ENCODE measurements at regions not wholly inside any gene's neighbourhood (a gene's known extent, or its start where the extent isn't known, plus 50 kb on each side); places are given as distances from the start of the nearest gene placed in this dataset.
"Not testable (repeated sequence)": the region's sequence is repeated elsewhere in the genome, so short reads cannot be mapped to it uniquely, and the experiment has no call there.

DNA sequence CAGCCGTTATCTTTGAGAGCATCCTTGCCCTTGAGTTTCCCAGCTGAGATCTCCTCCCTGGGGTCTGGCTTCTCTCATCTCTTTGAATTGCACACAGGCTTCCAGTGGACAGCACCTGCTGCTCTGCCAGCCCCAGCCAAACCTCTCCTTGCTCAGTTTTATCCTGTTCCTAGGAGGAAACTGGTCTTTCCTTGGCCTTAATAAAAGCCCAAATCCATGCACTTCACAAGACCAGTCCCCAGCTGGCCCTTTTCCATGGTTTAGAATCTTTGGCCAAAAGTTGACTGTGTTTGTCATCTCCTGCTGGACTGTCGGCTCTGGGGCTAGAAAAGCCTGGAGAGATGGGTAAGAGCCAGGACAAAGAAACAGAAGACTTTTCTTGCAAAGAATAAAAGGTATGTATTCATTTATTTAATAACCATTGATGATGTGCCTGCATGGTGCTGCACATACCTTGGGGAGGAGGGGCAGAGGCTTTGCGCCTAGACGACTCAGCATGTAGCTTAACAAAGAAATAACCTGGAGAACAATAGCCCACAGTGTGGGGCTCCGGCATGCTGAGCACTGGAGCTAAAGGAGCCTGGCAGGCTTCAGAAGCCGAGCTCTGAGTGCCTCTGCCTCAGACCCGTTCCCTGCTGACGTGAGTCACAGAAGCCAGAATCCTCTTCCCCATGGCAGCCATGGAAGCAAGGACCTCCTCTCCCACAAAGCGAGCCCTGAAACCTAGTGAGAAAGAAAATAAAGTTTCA is 319.3 kb upstream of the B3GAT1 start:
- H3K4me1 Mint-ChIP-seq (ENCODE audit: low read depth): peaks cover 7% of the 10 kb centered on the region
- peaks cover 7% of the 10 kb centered on the region for H3K27me3 Mint-ChIP-seq
- no peaks in the 10 kb centered on the region for H3K9me3 Mint-ChIP-seq (ENCODE audit: low read depth)
- H3K36me3 Mint-ChIP-seq: no peaks in the 10 kb centered on the region
- no peak overlapping the region for H3K27ac Mint-ChIP-seq
- H3K4me3 Mint-ChIP-seq: no peak overlapping the region

DNA sequence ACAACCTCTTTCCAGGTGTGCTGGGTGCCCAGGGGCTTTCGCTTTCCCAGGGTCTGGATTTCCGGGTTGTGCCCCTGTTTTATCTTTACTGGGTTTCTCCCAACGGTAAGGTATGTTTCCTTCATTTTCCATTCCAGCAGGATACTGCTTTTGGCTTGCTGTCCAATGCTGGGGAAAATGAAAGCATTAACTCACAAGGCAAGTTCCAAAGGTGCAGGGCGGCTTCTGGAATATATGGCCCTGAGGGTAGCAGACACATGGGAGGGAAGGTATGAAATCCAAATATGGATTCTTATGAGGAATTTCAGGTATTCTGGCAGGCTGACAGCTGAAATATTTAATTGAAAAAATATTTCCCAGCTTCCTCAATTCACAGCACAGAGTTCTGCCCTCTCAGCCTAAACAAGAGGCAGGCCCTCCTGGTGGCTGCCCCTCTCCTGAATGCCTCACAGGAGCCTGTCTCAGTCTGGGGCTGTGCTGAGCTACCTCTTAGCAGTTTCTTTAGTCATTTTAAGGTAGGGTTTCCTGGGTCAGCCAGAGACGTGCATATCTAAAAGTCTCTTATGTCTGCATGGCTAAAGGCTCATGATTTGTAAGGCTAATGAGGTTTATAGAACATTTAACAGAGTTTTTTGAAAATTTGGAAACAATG is 318.6 kb upstream of the B3GAT1 start:
- no peak overlapping the region for H3K27ac Mint-ChIP-seq
- no peaks in the 10 kb centered on the region for H3K36me3 Mint-ChIP-seq
- no peak overlapping the region for H3K4me3 Mint-ChIP-seq
- H3K27me3 Mint-ChIP-seq: peaks cover 7% of the 10 kb centered on the region
- peaks cover 7% of the 10 kb centered on the region for H3K4me1 Mint-ChIP-seq (ENCODE audit: low read depth)
- H3K9me3 Mint-ChIP-seq (ENCODE audit: low read depth): no peaks in the 10 kb centered on the region

DNA sequence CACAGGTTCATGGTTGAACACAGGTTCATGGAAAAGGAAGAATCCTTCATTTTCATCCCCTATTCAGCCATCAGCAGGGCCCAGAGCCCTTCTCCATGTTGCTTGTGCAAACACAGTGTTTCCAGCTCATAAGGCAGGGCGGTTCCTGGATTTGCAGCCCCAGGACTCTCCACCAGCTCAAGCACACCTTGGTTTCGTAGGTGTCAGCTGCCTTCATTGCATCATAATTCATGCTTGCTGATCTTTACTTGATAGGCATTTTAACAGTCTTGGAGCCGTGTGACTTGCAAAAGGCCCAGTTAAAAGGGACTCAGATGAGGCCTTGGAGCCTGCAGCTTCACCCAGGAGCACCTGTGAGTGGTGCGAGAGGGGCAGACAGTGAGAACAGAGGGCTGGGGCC is 318.1 kb upstream of the B3GAT1 start:
- no peaks in the 10 kb centered on the region for H3K9me3 Mint-ChIP-seq (ENCODE audit: low read depth)

DNA sequence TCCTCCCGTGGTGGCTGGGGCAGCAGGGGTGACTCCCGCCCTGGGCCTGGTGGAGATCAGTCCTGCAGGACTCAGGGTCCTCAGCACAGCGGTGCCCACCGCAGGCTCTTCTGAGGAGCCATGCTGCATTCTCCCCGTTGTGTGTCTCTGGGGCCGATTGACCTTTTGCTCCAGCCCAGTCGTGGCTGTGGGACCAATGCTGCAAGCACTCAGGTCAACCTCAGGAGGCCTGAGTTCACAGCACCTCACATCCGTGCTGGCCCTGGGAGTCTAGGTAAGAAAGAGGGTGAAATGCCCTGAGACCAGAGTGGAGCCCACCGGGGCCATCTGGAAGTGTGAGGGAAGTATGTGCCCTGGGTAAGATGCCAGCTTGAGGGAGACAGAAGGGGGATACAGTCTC is 316.1 kb upstream of the B3GAT1 start:
- Mint-ChIP-seq H3K36me3 (no peaks in the 10 kb centered on the region), H3K4me3 (no peak overlapping the region), H3K27me3 (peaks cover 5% of the 10 kb centered on the region), H3K4me1 (ENCODE audit: low read depth) (no peaks in the 10 kb centered on the region), H3K27ac (no peak overlapping the region), H3K9me3 (ENCODE audit: low read depth) (no peaks in the 10 kb centered on the region)

More for the DNA sequence above, 318.1 kb upstream of the B3GAT1 start:
- no peaks in the 10 kb centered on the region for H3K36me3 Mint-ChIP-seq
- peaks cover 7% of the 10 kb centered on the region for H3K27me3 Mint-ChIP-seq
- H3K4me1 Mint-ChIP-seq (ENCODE audit: low read depth): peaks cover 7% of the 10 kb centered on the region
- no peak overlapping the region for H3K27ac Mint-ChIP-seq
- H3K4me3 Mint-ChIP-seq: no peak overlapping the region

DNA sequence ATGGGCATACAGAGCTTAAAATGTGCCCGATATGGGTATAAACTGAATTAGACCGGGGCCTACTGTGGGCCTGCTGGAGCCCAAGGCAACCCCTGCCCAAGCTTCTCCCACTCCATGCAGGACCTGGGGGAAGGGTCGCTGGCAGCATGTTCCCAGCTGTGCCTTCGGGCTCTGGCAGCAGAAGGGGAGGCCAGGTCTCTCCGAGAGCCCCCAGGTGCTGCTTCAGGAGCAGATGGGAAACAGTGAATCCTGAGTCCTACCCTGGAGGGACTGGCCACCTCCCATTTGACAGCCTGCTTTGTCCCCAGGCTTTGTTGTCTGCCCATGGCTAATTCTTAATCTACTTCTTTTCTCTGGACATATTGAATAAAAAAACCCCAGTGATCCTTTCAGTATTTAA is 315.6 kb upstream of the B3GAT1 start:
- Mint-ChIP-seq H3K27me3 (peaks cover 5% of the 10 kb centered on the region), H3K36me3 (no peaks in the 10 kb centered on the region), H3K9me3 (ENCODE audit: low read depth) (no peaks in the 10 kb centered on the region), H3K4me3 (no peak overlapping the region), H3K4me1 (ENCODE audit: low read depth) (no peaks in the 10 kb centered on the region), H3K27ac (no peak overlapping the region)

DNA sequence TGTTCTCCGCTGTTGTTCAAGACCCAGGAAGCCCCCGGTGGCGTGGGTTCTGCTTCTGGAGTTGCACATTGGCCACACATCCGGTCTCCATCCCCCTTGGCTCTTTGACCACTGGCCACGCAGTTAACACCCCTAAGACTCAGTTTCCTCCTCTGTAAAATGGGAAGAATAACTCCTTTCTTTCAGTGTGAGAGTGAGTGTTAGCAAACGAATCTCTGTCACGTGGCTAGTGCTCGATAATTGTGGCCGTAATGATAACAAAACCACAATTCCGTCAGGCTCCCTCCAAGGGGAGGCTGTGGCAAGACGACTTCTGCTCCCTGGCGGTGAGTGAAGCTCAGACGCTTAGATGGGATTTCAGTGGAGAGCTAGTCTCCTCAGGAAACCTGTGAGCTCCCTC is 315.2 kb upstream of the B3GAT1 start:
- Mint-ChIP-seq H3K4me3 (no peak overlapping the region), H3K36me3 (no peaks in the 10 kb centered on the region), H3K4me1 (ENCODE audit: low read depth) (no peaks in the 10 kb centered on the region), H3K27me3 (peaks cover 5% of the 10 kb centered on the region), H3K27ac (no peak overlapping the region), H3K9me3 (ENCODE audit: low read depth) (no peaks in the 10 kb centered on the region)

DNA sequence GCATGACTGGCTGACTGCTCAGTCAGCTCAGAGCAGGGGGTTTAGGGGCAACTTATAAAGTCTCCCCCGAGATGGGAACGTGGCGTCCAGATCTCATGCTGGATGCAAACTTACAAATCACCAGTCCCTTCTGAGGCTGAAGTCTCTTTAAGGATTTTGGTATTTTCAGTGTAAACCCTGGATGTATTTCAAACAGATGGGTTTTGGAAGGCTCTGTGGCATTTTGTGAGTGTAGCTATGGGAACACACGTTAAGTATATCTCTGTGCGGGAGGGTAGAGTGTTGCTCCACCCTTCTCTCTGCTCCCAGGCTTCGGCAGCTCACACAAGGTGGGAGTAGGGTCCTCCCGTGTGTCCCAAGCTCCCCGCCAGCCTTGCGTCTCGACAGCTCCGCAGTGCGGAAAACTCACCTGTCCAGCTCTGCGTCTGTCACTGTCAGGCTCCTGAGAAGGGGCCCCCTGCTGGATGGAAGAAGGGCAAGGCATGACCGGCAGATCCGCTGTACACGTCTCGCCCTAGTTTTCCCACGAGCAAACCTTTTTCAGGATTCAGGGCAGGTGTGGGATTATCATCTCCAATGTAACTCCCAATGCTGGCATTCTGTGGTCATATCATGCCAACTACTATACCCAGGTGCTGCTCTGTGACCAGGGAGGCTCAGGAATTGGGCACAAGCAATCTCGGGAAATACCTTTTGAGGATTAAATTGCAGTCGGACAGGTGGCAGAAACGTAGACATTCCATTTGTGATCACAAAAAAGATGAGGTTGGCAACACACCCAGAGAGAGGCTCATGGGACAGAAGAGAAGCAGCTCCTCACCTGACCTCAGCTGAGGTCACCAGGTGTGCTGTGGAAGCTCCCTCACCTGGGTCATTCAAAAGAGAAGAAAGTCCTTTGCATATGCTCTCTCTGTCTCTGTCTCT is 313.9 kb upstream of the B3GAT1 start:
- H3K4me1 Mint-ChIP-seq (ENCODE audit: low read depth): no peaks in the 10 kb centered on the region
- H3K9me3 Mint-ChIP-seq (ENCODE audit: low read depth): no peaks in the 10 kb centered on the region
- no peaks in the 10 kb centered on the region for H3K36me3 Mint-ChIP-seq
- no peak overlapping the region for H3K27ac Mint-ChIP-seq
- no peak overlapping the region for H3K4me3 Mint-ChIP-seq
- peaks cover 5% of the 10 kb centered on the region for H3K27me3 Mint-ChIP-seq

DNA sequence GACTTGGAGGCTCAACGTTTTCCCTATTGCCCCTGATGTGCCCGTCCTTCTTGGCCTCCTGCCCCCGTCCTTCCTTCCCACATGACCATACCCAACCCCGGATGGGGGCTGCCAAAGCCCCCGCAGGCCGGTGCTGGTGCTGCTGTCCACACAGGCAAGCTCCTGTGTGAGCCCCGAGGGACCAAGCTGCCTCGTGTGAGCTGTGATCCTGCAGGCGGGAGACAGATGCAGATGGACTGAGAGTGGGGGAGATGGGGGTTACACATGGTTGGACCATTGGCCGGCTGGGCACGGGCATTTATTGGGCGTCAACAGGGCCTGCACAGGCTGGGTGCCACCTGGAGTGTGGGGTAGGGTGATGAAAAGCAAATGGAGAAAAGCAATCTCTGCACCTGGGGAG is 313.2 kb upstream of the B3GAT1 start:
- no peaks in the 10 kb centered on the region for H3K4me1 Mint-ChIP-seq (ENCODE audit: low read depth)
- no peaks in the 10 kb centered on the region for H3K36me3 Mint-ChIP-seq
- H3K27ac Mint-ChIP-seq: no peak overlapping the region
- H3K27me3 Mint-ChIP-seq: peaks cover 5% of the 10 kb centered on the region
- H3K9me3 Mint-ChIP-seq (ENCODE audit: low read depth): no peaks in the 10 kb centered on the region
- no peak overlapping the region for H3K4me3 Mint-ChIP-seq

DNA sequence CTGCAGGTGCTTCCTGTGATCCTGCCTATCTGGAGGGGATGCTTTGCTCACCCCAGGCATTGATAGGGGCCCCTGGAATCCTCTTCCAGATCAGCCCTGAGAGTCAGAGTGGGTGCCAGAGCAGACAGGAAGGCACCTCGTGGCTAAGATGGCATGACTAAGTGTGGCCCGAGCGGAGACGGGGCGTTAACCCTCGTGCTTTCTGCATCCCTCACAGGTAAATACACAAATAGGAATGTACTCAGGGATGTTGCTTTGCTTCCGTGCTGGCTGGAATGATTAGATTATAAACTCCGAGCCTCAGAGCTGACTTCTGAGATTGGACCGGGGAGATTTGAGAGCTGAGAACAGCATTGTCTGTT is 312.7 kb upstream of the B3GAT1 start:
- peaks cover 5% of the 10 kb centered on the region for H3K27me3 Mint-ChIP-seq
- no peak overlapping the region for H3K4me3 Mint-ChIP-seq
- H3K36me3 Mint-ChIP-seq: no peaks in the 10 kb centered on the region
- no peaks in the 10 kb centered on the region for H3K4me1 Mint-ChIP-seq (ENCODE audit: low read depth)
- no peaks in the 10 kb centered on the region for H3K9me3 Mint-ChIP-seq (ENCODE audit: low read depth)
- no peak overlapping the region for H3K27ac Mint-ChIP-seq

DNA sequence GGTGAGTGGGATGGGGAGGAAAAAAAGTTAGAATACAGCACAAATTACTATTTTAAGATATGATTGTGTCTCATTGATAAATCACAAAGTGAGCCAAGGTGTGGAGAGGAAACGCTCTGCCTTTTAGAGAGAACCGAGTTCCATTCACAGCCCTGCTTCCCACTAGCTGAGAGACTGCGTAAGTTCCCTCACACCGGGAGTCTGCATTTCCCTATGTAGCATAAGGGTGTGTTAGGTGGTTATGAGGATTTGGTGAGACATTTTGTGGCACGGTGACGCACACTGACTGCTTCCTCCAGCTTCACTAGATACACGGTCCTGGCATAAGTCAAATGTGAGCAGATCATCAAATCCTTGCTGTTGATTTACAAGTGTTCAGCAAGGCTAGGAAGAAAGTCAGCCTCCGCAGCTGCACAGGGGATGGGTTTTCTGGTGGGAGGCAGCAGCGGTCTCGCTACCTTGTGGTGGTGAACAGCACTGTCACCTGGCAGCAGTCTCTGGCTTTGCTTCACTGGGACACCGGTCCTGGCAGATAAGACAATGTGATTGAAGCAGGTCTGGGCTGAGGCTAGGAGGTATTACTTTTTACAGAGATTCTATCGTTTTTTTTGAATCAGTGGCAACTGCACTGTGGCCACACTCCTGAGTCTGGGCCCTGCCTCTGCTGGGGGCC is 312.2 kb upstream of the B3GAT1 start:
- Mint-ChIP-seq H3K36me3 (no peaks in the 10 kb centered on the region), H3K4me3 (no peak overlapping the region), H3K27me3 (peaks cover 5% of the 10 kb centered on the region), H3K27ac (no peak overlapping the region), H3K9me3 (ENCODE audit: low read depth) (no peaks in the 10 kb centered on the region), H3K4me1 (ENCODE audit: low read depth) (no peaks in the 10 kb centered on the region)

DNA sequence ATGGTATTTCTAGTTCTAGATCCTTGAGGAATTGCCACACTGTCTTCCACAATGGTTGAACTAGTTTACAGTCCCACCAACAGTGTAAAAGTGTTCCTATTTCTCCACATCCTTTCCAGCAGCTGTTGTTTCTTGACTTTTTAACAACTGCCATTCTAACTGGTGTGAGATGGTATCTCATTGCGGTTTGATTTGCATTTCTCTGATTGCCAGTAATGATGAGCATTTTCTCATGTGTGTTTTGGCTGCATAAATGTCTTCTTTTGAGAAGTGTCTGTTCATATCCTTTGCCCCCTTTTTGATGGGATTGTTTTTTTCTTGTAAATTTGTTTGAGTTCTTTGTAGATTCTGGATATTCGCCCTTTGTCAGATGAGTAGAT is 308.6 kb upstream of the B3GAT1 start:
- not testable (repeated sequence) for H3K4me3 Mint-ChIP-seq; H3K9me3 Mint-ChIP-seq (ENCODE audit: low read depth); H3K27ac Mint-ChIP-seq; H3K27me3 Mint-ChIP-seq; H3K36me3 Mint-ChIP-seq; H3K4me1 Mint-ChIP-seq (ENCODE audit: low read depth)

DNA sequence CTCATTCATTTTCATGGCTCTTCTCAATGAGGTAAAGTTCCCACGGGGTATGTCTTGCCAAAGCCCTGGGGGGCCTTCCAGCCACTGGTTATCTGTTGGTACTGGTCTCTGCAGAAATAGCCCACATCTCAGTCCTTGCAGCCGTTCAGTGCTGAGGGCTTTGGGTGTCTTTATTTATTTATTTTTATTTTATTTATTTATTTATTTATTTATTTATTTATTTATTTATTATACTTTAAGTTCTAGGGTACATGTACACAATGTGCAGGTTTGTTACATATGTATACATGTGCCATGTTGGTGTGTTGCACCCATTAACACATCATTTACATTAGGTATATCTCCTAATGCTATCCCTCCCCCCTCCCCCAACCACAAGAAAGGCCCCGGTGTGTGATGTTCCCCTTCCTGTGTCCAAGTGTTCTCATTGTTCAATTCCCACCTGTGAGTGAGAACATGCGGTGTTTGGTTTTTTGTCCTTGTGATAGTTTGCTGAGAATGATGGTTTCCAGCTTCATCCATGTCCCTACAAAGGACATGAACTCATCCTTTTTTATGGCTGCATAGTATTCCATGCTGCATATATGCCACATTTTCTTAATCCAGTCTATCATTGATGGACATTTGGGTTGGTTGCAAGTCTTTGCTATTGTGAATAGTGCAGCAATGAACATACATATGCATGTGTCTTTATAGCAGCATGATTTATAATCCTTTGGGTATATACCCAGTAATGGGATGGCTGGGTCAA is 308.1 kb upstream of the B3GAT1 start:
- H3K27ac Mint-ChIP-seq; H3K4me1 Mint-ChIP-seq (ENCODE audit: low read depth); H3K4me3 Mint-ChIP-seq: not testable (repeated sequence)

DNA sequence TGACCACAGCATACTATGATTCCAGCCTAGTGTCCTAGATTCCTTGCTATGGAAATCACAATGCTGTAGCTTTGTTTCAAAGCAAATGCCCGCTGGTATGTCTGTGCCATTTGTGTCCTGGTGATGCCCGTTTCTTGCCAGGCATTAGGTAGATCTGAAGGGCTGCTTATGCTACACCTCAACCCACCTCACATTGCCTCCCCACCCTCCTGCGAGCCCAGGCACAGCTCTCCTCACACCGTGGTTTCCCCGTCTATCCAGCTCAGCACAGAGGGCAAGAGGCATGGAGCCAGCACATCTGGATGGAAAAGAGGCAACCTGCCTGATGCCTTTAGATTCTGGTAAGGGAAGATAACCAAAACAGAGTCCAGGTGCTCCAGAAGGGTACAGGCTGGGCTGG is 307.4 kb upstream of the B3GAT1 start:
- no peak overlapping the region for H3K27ac Mint-ChIP-seq
- H3K4me1 Mint-ChIP-seq (ENCODE audit: low read depth): no peaks in the 10 kb centered on the region
- peaks cover 6% of the 10 kb centered on the region for H3K27me3 Mint-ChIP-seq
- no peaks in the 10 kb centered on the region for H3K9me3 Mint-ChIP-seq (ENCODE audit: low read depth)
- no peak overlapping the region for H3K4me3 Mint-ChIP-seq
- no peaks in the 10 kb centered on the region for H3K36me3 Mint-ChIP-seq

More for the DNA sequence above, 308.1 kb upstream of the B3GAT1 start:
- not testable (repeated sequence) for H3K27me3 Mint-ChIP-seq; H3K9me3 Mint-ChIP-seq (ENCODE audit: low read depth); H3K36me3 Mint-ChIP-seq

DNA sequence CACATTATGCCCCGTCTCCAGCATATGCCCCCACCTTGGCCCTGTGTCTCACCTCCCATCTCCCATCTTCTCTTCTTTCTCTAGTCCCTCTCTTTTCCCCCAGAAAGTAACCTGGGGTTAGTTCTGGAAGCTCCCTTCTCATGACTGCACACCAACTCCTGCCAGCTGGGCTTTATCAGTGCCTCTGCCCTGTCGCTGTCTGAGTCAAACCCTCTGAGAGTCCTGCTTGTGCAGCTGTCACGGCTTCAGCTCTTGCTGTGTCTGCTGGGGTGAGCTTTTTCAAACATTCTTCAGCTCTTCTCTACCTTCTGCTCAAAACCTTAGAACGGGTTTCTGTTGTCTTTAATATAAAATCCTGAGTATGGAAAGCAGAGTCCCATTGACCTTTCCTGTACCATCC is 304.5 kb upstream of the B3GAT1 start:
- Mint-ChIP-seq H3K9me3 (ENCODE audit: low read depth) (no peaks in the 10 kb centered on the region), H3K4me1 (ENCODE audit: low read depth) (no peaks in the 10 kb centered on the region), H3K27ac (no peak overlapping the region), H3K4me3 (no peak overlapping the region), H3K36me3 (no peaks in the 10 kb centered on the region), H3K27me3 (peaks cover 4% of the 10 kb centered on the region)

All from activated naive CD8-positive, alpha-beta T cell (primary cell).